Hypothalamus (tissue), 51 donors: ENCODE measurements at regions not wholly inside any gene's neighbourhood (a gene's known extent, or its start where the extent isn't known, plus 50 kb on each side); places are given as distances from the start of the nearest gene placed in this dataset.

ENCODE experiments used
- DNase-seq, 51 donors: peaks; one replicate each; lab custom pipeline; 2025; lab: John Stamatoyannopoulos, UW

DNA sequence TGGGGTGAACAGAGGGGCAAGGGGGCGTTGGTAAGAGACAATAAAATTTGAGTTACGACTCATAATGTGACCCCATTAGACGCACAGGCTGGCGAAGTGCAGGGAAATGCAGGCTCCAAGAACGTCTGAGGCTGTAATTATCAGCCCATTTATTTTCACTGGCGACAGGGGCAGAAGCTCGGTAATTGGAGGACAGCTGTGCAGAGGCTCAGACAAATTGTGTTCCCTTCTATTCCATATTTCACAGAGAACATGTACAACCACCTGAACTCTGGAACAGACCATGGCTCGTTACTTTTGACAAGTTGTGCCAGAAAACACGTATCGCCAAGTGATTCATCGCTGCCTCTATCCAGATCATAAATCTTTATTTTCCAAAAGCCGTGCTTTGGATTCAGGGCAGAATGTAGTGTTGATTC lies 137.3 kb upstream of the FRMD4A start:
- no peak for DNase-seq

DNA sequence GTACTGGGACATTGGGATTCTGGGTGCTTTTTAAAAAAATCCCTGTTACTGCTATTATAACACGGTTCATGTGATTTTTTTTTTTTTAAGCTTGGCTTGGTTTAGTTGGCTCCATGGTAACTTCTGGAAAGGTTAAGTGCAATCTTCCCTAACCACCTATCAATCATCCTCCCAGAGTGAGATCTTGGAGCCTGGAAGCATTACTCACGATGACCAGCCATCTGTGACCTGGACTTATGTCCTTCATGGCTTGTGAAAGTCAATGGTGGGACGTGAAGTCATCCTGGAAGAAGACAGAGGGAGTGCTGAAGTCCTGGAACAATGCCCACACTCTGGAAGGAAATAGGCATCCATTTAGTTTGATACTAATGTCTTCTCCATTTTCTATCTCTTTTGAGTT lies 135.5 kb upstream of the FRMD4A start:
- DNase-seq = no peak

DNA sequence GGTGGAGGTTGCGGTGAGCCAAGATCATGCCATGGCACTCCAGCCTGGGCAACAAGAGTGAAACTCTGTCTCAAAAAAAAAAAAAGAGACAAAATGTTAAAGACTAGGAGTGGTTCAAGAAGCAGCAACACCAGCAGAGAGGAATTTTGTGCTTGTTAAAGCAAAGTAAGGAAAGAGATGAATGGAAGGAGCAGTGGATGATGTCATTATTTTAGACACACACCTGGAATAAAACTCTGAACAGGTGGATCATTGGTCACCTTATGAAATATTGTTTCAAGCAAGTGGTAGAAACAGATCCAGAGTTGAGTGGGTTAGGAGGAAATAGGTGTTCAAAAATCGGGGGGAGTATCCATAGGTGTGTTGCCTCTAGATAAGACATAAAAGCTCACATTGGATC lies 129.7 kb upstream of the FRMD4A start:
- no peak for DNase-seq

- DNase-seq = no peak
Measured at GRCh38 chr10:14459665-14460064, 128.9 kb upstream of the FRMD4A start.

DNA sequence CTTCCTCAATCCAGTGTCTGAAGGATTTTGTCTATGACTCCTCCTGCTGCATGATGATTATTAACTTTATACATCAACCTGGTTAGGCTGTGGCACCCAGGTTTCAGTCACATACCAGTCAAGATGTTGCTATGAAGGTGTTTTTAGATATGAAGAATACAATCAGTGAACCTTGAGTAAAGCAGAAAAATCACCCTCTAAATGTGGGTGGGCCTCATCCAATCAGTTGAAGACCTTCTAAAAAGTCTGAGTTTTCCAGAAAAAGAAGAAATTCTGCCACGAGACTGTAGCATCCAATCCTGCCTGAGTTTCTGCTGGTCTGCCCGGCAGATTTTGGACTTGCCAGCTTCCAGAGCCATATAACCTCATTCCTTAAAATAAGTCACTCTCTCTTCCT lies 126.1 kb upstream of the FRMD4A start:
- no peak for DNase-seq

- no peak for DNase-seq
Measured at GRCh38 chr10:14456218-14456869, 125.6 kb upstream of the FRMD4A start.

- no peak for DNase-seq
Measured at GRCh38 chr10:14454629-14455028, 123.9 kb upstream of the FRMD4A start.

GRCh38 chr10:14454206-14454605 lies 123.5 kb upstream of the FRMD4A start:
- no peak for DNase-seq

DNA sequence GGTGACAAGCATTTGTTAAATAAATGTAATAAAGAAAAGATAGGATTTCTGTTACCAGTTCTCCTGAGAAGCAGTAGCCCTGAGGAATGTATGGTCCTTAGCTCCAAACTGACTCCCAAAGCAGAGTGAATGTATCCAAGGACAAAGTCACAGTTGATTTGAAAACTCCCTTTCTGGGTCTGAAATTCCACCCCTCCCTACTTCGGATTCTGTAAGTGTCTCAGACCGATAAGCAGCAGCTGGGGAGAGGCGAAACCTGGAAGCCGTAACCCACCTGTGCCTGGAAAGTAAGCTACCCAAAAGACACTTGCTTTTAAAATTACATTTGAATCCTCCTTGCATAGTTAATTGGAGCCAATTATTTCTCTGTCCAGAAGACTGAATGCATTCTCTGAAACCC lies 122.9 kb upstream of the FRMD4A start:
- no peak for DNase-seq

DNA sequence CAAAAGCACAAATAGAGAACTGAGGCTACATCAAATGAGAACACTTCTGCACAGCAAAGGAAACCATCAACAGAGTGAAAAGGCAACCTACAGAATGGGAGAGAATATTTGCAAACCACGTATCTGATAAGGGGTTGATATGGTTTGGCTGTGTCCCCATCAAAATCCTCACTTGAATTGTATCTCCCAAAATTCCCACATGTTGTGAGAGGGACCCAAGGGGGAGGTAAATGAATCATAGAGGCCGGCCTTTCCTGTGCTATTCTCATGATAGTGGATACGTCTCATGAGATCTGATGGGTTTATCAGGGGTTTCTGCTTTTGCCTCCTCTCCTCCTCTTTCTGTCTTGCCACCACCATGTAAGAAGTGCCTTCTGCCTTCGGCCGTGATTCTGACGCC lies 120.6 kb upstream of the FRMD4A start:
- no peak for DNase-seq

- DNase-seq = no peak
Measured at GRCh38 chr10:14450041-14450491, 119.3 kb upstream of the FRMD4A start.

DNA sequence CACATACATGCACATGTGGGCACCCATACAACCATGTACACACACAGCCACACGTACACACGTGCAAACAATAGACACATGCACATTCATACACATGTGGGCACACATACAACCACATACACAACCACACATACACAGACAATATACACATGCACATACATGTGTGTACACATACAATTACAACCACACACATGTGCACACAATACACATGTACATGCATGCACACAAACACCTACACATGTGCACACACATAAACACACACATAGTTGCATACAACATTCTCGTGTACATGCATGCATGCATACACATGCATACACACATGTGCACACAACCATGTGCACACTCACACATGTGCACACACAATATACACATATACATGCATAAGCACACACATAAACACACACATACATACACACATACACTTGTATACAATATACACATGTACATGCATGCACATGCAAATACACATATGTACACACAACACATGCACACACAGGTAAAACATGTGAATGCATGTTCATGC lies 118.6 kb upstream of the FRMD4A start:
- no peak for DNase-seq

GRCh38 chr10:14448197-14448990 lies 117.7 kb upstream of the FRMD4A start:
- no peak for DNase-seq

DNA sequence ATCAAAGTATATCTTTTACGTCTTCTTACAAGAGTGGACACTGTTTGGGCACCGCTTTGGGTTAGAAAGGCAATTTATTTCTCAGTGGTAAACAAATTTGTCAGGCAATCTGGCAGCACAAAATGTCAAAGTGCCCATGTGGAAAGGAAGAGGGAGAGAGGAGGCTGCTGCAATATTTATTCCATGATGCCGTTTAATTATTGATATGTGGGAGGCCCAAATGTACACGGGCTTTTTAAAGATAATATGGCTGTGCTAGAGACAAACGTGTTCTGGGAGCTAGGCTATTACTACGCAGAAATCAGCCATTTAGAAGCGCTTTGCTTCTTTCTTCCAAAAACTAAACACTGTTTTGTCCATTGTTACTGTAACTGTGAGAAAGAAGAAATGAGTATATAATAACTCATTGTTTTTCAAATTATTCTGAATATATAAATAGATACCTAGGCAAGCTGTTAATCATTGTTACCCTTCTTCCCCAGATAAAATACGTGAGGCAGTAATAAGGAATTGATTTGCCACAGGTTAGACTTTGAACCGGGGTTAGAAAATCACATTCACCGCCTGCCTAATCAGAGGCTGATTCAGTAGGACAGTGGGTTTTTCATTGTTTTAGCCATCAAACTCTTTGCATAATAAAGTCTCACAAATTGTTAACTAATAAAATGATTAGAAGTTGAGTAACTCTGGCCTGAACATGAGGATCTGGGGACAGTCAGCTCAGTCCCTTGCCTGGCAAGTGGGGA lies 116.5 kb upstream of the FRMD4A start:
- no peak for DNase-seq

GRCh38 chr10:14439451-14440259 lies 108.9 kb upstream of the FRMD4A start:
- no peak for DNase-seq

DNA sequence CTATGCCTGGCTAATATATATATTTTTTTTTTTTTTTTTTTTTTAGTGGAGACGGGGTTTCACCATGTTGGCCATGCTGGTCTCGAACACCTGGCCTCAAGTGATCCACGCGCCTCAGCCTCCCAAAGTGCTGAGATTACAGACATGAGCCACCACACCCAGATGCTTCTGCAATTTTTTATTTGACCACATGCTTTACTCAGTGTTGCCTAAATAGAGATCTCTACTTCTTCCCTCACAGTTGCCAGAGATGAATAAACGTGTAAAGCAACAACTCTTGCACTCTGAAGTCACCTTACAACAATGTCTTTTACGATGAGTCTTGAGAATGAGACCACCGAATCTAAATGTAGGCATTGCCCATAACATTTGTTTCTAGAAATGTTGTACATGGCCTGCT lies 107.9 kb upstream of the FRMD4A start:
- no peak for DNase-seq

DNA sequence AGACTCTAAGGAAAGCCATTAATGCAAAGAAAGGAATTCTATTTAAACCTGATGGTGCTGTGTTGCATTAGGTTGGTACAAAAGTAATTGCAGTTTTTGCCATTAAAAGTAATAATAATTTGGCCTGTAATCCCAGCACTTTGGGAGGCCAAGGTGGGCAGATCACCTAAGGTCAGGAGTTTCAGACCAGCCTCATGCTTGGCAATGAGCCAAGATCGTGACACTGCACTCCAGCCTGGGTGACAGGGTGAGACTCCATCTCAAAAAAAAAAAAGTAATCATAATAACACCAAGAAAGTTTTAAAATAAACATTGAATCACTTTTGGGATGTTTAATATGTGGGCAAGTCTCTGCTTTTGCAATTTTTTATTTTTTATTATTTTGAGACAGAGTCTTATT lies 107.3 kb upstream of the FRMD4A start:
- no peak for DNase-seq

- no peak for DNase-seq
Measured at GRCh38 chr10:14435976-14436632, 105.4 kb upstream of the FRMD4A start.

GRCh38 chr10:14433147-14433546 lies 102.4 kb upstream of the FRMD4A start:
- DNase-seq = no peak

DNA sequence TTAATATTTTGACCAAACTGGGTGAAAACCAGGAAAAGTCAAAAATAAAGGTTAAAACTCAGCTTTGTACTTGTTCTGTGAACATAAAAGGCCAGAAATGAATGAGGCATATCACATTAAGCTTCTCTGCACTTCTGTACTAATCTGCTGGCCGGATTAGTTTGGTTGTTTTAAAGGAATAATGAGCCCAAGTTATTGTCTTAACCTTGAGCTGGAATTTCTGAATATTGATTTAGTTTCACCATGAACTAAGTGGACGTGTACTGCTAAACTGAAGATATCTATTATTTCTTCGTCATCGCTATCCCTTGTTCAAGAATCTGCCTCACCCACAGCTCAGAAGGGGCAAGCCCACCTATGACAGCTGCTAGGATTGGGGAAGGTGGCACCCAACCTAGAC lies 101.1 kb upstream of the FRMD4A start:
- DNase-seq = no peak
